ENCODE measurements at regions not wholly inside any gene's neighbourhood (a gene's known extent, or its start where the extent isn't known, plus 50 kb on each side); places are given as distances from the start of the nearest gene placed in this dataset.

- TF ChIP-seq ZBTB33 (IDR thresholded peaks at IDR 0.05; ENCODE audit: borderline replicate concordance, low read depth): no peak
- no peak for TF ChIP-seq CTCF (IDR thresholded peaks at IDR 0.05)
- no peak for TF ChIP-seq REST (IDR thresholded peaks at IDR 0.05; ENCODE audit: low read depth, low read length)
- TF ChIP-seq TCF12 (IDR thresholded peaks at IDR 0.05): no peak
- no peak for TF ChIP-seq EZH2phosphoT487 (IDR thresholded peaks at IDR 0.05; ENCODE audit: borderline replicate concordance, low read depth)
- no peak for TF ChIP-seq RFX5 (IDR thresholded peaks at IDR 0.05; ENCODE audit: low read length)
- no peak for TF ChIP-seq MAX (IDR thresholded peaks at IDR 0.05; ENCODE audit: low read depth)
- TF ChIP-seq IRF3 (IDR thresholded peaks at IDR 0.05; ENCODE audit: low read depth, low read length): no peak
- no peak for TF ChIP-seq PBX3 (IDR thresholded peaks at IDR 0.05)
- no peak for TF ChIP-seq RCOR1 (IDR thresholded peaks at IDR 0.05; ENCODE audit: low read length)
Measured at GRCh38 chrX:150127216-150127615, 188.9 kb upstream of the EOLA2 start.
